DMS53 (cell line): ENCODE measurements at regions not wholly inside any gene's neighbourhood (a gene's known extent, or its start where the extent isn't known, plus 50 kb on each side); places are given as distances from the start of the nearest gene placed in this dataset.
A peak's percentile ranks its signal among the peaks of the same experiment; 100 is the strongest.
"Not testable (repeated sequence)": the region's sequence is repeated elsewhere in the genome, so short reads cannot be mapped to it uniquely, and the experiment has no call there.

ENCODE experiments used
- DNase-seq: peaks from one replicate; lab custom pipeline; 2025; lab: John Stamatoyannopoulos, UW

DNA sequence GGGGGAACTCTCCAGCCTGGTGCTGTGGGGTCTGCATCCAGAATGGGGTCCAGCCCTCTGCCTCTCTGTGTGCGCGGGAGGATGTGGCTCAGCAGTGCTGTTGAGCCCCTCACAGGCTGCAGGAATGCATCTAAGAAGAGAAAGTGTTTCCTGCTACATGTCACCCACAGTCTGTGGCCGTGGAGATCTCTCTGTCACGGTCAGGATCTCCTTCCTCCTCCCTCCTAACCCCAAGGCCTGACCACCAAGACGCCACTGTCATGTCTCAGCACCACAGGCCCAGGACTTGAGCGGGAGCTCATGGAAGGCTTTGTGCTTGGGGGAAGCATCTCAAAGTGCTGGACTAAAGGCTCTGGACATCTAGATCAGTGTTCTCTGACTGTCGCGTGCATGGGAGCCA is 90.1 kb downstream of the SREK1 start:
- no peak for DNase-seq

DNA sequence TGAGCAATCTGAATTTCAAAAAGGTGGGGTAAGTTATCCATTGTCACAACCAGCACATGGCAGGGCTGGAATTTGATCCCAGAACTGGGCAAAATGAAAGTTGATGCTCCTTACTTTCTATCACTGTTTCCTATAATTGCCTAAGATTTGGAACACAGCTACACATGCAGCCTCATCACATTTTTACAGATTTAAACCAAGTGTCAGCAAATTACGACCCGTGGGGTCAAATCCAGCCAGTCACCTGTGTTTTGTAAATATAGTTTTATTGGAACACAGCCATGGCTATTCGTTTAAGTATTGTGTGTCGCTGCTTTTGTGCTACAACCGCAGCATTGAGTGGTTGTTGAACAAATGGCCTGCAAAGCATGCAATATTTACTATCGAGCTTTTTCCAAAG is 94.3 kb downstream of the SREK1 start:
- no peak for DNase-seq

DNA sequence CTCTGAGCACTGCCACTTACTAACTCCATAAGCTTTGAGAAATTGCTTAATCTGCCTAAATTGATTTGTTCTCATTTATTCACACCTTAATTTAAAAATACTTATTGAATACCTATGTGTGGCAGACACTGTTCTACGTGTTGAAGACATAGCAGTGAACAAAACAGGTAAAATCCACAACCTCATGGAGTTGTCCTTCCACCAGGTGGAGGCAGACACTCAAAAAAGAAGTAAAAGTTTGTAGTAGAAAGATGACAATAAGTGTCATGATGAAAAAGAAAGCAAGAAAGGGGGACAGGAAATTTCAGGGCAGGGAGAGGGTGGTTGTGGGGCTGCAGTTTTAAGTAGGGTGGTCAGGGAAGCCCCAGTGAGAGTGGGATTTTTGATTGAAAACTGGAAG is 94.9 kb downstream of the SREK1 start:
- peak; percentile 42 for DNase-seq

DNA sequence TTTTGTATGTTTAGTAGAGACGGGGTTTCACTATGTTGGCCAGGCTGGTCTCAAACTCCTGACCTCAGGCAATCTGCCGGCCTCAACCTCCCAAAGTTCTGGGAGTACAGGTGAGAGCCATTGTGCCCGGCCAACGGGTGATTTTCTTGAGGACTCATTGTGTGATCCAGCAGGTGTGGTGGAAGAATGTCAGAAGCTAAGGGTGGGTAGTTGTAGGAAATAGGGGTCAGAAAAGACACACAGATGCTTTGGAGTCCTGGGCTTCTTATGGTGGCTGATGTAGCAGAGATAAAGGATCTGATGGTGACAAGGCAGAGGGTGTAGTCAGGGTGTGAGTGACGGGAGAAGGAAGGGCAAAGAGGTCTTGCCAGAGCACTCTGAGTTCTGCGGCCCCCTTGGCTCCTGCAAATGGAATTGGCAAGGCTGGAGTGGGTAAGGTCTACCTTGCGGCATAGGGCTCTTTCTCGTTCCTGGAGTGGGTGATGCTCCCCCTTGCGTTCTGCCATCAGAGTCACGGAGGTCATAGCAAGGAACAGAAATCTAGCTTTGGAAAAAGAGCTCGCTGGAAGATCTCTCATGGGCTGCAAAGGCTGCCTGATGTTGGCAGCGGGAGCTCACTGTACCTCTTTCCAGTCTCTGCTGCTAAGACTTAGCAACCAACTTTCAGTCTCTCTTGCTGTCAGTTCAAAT is 97.2 kb downstream of the SREK1 start:
- DNase-seq: no peak

DNA sequence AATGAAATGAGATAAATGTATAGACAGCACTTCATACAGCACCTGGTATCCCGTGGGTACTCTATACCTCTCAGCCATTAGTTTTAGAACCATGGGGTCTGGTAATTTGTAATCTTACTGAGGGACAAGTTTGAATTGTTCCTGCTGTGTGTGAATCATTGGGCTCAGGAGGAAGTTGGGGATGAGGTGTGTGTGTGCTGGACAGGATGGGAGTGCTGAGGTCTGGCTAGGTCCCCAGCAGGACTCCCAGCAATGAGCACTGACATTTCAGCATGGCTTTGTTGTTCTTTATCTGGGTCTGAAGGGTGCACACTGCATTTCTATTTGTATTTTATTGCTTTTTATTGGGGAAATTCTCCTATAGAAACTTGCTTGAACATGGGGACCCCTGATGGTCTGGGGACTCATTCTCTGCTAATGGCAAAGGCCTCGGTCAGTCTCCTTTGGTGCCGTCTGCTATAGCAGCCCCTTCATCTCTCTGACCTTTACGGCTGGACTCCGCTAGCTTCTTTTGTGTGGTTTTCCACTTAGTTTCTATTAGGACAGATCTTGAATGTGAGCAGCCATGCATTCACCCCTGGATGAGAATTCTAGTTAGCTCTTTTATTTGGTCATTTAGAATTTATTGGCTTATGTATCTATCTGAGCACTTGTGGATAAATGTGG is 98.1 kb downstream of the SREK1 start:
- DNase-seq: no peak

DNA sequence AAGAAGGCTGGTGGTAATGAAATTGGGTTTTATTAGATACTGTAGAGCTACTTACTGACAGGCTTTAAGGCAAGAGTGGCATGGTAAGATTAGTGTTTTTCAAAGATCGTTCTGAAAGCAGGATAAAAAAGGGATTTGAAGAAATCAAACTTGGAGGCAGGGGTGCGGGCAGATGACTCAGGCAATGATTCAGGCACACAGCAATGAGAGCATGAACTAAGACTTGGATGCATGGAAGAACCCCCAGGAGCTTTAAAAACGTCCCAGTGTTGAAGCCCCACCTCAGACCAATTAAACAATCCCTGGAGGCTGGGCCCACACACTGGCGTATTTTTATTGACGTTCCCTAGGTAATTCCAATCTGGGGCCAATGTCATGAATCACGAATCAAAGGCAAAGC is 102.5 kb downstream of the SREK1 start:
- no peak for DNase-seq

DNA sequence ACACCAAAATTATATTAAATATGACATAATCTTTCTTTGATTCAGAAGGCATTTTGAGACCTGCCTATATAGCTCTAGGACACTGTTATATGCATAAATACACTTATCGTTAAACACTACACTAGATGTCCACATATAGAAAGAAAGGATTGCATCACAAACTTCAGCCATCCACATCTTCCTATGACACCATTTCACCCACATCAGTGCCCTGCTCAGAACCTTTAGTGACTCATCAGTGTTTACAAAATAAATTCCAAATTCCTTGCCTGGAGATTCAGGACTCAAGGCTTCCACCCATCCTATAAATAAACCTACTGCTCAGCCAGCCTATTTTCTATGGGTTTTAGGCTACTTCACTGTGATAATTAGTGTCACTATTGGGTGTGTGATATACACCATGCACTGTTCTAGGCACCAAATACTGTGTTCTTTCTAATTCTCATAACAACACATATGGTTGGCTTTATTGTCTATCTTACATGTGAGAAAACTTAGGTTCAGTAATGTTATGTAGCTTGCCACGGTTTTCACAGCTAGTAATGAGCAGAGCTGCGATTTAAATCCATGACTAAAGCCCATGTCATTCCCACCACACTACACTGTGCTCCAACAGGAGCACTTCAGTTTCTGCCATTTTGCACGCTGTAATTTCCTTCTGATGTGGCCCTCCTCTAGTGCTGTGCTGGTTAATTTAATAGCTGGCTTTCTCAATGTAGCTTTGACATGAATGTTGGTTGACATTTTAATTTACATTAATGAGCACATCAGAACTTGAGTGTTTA is 103.3 kb downstream of the SREK1 start:
- DNase-seq: peak; percentile 32

DNA sequence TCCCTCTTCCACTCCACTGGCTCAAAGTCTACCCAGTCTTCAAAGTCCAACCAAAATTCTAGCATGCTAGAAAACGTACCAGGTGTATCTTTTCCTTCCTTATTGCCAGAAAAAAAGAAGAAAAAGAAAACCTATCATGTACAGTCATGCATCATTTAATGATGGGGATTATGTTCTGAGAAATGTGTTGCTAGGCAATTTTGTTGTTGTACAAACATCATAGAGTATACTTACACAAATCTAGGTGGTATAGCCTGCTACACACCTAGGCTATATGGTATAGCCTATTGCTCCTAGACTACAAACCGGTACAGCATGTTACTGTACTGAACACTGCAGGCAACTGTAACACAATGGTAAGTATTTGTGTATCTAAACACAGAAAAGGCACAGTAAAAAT is 104.8 kb downstream of the SREK1 start:
- peak; percentile 35 for DNase-seq

DNA sequence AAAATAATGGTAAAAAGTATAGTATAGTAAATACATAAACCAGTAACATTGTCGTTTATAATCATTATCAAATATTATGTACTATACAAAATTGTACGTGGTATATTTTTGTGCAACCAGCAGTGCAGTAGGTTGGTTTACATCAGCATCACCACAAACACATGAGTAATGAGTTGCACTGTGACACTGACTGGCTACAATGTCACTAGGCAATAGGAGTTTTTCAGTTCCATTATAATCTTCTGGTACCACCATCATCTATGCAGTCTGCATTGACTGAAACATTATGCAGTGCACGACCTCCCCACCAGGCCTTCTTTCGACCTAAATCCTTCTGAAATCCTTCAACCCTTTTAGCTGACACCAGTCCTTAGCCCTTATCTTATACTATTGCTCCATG is 105.8 kb downstream of the SREK1 start:
- no peak for DNase-seq

DNA sequence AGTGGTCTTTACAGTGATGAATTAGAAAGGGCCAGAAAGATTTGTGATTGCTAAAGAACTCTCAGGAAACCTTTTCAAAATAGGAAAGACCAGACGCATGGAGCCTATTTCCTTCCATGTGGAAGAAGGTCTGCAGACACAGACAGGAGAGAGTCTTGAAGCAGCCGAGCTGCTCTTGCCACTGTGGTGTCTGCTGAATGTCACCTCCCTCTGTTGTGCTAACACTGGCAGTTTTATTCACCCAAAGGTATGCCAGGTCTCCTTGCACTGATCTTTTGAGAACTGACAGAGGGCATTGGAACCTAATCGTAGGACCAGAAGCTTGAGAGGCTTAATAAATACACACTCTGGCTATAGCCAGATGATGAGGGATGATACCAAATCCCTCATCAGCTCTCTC is 108.7 kb downstream of the SREK1 start:
- no peak for DNase-seq

DNA sequence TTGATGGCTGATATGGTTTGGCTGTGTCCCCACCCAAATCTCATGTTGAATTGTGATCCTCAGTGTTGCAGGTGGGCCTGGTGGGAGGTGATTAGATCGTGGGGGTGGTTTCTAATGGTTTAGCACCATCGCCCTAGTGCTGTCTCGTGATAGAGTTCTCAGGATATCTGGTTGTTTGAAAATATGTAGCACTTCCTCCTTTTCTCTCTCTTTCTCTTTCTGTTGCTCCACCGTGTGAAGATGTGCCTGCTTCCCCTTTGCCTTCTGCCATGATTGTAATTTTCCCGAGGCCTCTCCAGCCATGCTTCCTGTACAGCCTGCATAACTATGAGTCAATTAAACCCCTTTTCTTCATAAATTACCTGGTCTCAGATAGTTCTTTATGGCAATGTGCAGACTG is 111.6 kb downstream of the SREK1 start:
- no peak for DNase-seq

DNA sequence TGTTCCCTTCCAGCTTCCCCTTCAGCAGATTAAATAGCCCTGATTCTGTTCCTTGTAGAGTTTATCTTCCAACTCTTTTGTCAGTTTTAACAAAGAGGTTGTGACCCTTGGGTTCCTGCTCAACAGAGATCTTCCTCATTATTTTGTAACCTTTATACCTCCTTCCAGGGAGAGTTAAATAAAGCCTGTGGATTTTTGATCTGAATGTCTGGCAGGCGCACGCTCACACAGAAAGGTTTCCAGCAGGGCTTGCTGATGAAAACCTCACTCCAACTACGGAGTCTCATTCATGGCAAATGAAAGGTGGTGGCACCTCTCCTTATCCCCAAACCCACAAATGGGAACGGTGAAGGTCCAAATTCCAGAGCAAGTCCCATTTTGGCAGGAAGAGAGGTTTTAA is 129.0 kb downstream of the SREK1 start:
- no peak for DNase-seq

DNA sequence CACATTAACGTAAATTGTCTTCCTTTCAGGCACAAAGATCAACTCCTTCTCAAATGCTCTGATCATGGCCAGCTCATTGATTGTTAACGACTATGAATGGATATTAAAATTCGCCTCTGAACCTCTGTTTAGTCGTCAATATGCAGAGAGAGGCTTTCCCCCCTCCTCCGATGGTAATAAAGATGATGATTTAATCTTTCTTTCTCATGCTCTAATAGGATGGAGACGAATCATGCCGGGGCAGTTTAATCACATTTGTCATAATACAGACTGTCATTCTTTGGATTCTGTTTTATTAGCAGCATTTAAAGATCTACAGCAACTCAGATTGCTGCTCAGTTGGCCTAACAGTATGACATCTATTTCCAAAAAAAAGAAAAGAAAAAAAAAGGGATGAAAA is 132.9 kb downstream of the SREK1 start:
- DNase-seq: no peak

DNA sequence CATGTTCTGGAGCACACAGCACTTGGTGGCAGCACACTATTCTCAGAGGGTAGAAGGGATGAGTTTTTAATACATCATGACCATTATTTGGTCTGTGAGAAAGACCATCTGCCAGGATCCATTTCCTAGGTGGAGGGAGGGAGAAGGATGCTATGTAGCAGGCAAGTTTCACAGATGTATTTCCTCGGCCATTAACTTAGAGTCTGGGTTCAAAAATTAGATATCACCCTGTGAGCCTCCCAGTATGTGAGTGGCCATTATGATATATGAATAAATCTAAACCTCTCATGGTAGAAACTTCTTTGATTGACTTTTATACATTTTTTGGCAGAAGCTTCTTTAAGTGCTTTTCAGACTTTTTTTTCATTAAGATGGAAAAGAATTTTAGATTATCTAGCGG is 133.9 kb downstream of the SREK1 start:
- no peak for DNase-seq

DNA sequence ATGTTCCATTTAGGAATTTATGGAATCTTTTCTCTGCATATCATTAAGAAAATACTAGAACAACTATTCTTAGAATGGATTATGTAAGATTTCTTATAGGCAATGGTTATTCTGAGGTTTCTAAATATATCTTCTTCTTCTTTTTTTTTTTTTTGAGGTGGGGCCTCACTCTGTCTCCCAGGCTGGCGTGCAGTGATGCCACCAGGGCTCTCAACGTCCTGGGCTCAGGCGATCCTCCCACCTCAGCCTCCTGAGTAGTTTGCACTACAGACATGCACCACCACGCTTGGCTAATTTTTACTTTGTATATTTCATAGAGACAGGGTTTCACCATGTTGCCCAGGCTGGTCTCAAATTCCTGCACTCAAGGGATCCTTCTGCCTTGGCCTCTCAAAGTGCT is 137.2 kb downstream of the SREK1 start:
- DNase-seq: no peak

DNA sequence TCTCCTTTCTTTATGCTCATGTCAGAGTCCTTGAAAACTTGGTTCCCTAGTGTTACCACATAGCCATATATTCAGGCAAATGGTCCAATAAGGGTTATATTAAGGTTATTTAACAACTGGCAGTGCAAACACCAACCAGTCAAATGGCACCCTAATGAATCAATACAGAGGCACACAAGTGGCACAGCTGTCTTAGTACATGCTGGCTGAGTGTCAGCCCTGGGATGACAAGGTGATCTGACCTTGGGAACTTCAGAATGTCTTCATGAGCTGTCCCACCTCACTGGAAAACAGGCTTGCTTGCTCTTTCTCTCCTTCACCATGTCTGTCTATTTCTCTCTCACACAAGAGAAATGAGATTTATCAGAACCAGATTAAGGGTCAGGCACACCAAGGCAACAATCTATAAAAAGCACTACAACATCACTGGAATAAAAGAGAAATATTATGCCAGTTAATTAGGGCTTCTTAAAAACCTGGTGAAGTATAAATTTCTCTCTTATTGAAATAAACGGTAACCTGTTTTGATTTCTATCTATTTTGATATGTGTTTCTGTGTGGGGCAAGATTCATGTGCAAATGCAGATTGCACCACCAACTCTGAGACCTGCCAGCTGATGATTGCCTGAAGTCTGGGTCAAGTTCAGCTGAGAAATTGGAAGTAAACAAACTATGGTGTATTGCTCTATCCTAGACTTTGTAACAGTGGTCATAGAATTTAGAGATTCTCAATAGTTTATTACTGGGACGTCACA is 140.7 kb downstream of the SREK1 start:
- no peak for DNase-seq

DNA sequence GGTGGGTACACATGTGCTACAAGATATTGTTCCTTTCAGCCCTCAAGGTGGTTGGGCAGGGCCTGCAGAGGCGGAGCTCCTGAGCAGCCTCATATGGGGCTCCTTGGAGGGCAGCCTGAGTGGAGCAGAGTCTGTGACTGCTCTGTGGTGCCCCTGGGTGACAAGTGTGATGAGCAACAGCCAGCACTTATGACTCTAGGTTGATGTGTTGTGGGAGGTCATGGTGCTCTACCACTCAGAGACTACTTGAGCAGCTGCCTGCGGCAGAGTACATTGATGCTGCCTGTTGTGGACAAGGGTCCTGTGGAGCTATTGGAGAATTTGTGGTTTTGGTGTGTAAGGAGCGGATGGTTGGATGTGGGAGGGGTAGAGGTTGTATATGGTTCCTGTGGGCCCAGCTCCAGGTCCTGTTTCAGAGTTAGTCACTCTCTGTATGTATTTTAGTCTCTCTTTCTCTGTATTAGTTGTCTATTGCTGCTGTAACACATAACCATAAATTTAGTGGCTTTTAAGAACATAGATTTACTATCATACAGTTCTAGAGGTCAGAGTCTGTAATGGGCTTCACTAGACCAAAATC is 141.3 kb downstream of the SREK1 start:
- no peak for DNase-seq

DNA sequence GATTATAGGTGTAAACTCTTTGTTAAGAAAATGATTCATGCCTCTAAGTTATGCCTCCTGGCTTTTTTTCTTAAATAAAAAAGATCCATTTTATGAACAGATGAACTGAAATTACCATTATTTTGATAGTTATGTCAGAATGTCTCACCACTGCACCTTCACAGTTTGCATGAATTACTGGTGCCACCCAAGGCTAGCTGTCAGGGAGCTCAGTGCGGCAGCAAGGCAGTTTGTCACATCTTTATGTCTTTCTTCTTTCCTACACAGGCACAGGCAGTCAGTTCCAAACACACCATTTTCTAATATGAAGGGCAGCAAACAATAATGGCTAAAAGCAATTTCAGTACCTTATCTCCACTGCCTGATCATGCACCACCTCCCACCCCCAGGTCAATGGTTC is 147.7 kb downstream of the SREK1 start:
- DNase-seq: no peak

DNA sequence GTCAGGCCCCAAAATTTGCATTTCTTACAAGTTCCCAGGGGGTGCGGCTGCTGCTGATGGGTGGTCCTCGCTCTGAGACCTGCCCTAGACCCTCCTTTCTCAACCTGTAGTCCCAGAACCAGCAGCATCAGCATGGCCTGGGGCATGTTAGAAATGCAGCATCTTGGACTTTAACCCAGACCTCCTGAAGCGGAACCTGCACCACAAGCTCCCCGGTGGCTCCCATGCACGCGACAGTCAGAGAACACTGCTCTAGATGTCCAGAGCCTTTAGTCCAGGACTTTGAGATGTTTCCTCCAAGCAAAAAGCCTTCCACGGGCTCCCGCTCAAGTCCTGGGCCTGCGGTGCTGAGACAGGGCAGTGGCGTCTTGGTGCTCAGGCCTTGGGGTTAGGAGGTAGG is 149.8 kb downstream of the SREK1 start:
- not testable (repeated sequence) for DNase-seq

DNA sequence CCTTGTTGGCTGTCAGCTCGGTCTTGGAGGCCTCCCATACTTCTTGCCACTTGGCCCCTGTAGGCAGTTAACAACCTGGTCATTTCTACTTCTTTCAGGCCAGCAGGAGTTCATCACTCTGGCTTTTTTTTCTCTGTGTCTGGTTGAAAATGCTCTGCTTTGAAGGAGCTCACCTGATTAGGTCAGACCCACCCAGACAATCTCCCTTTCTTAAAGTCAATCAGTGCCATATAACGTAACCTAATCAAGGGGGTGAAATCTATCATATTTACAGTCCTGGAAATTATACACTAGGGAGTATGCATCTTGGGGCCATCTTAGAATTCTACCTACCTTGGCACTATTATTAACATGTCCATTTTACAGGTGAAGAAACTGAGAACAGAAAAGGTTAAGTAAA is 155.4 kb downstream of the SREK1 start:
- DNase-seq: no peak

DNA sequence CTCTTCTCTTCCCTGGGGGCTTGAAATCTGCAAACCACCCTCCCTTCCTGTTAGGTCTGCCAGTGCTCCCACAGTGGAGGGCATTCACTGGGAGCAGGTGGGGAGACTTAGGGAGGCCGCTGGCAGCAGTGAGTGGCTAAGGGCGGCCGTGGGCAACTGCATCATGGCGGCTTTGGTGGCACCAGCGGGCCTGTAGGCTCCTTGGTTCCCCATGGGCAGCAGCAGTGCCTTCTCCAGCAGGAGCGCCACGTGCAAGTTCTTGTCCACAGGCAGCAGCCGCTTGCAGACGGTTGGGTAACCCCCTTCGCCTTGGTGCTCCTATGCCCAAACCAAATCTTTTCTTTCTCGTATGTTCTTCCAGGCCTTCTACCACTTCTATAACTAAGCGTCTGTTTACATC is 158.2 kb downstream of the SREK1 start:
- no peak for DNase-seq
